ENCODE measurements at regions not wholly inside any gene's neighbourhood (a gene's known extent, or its start where the extent isn't known, plus 50 kb on each side); places are given as distances from the start of the nearest gene placed in this dataset.

- Histone ChIP-seq H3K4me3 (ENCODE audit: low read depth, low read length) (no peak overlapping the region), H3K36me3 (ENCODE audit: control insufficient read depth, insufficient read depth, low read length) (no peaks in the 10 kb centered on the region), H3K27me3 (ENCODE audit: control insufficient read depth, insufficient read depth, low read length) (peaks cover 16% of the 10 kb centered on the region)
- no peak for DNase-seq (ENCODE audit: low read depth)
- TF ChIP-seq CTCF (IDR thresholded peaks at IDR 0.05; ENCODE audit: insufficient read depth, low read length, poor library complexity, severe bottlenecking): no peak
Observed at GRCh38 chr15:70248116-70249025, 150.7 kb upstream of the TLE3 start.

GRCh38 chr15:70247281-70247680 lies 149.6 kb upstream of the TLE3 start:
- Histone ChIP-seq H3K27me3 (ENCODE audit: control insufficient read depth, insufficient read depth, low read length) (peaks cover 7% of the 10 kb centered on the region), H3K36me3 (ENCODE audit: control insufficient read depth, insufficient read depth, low read length) (no peaks in the 10 kb centered on the region), H3K4me3 (ENCODE audit: low read depth, low read length) (no peak overlapping the region)
- no peak for TF ChIP-seq CTCF (IDR thresholded peaks at IDR 0.05; ENCODE audit: insufficient read depth, low read length, poor library complexity, severe bottlenecking)
- DNase-seq (ENCODE audit: low read depth): no peak

GRCh38 chr15:70246623-70247220 lies 149.0 kb upstream of the TLE3 start:
- DNase-seq (ENCODE audit: low read depth): no peak
- H3K36me3 ChIP-seq (ENCODE audit: control insufficient read depth, insufficient read depth, low read length): no peaks in the 10 kb centered on the region
- H3K27me3 ChIP-seq (ENCODE audit: control insufficient read depth, insufficient read depth, low read length): peaks cover 3% of the 10 kb centered on the region
- TF ChIP-seq CTCF (IDR thresholded peaks at IDR 0.05; ENCODE audit: insufficient read depth, low read length, poor library complexity, severe bottlenecking): no peak
- no peak overlapping the region for H3K4me3 ChIP-seq (ENCODE audit: low read depth, low read length)

GRCh38 chr15:70245932-70246622 lies 148.4 kb upstream of the TLE3 start:
- TF ChIP-seq CTCF (IDR thresholded peaks at IDR 0.05; ENCODE audit: insufficient read depth, low read length, poor library complexity, severe bottlenecking): no peak
- Histone ChIP-seq H3K4me3 (ENCODE audit: low read depth, low read length) (no peak overlapping the region), H3K36me3 (ENCODE audit: control insufficient read depth, insufficient read depth, low read length) (no peaks in the 10 kb centered on the region), H3K27me3 (ENCODE audit: control insufficient read depth, insufficient read depth, low read length) (no peaks in the 10 kb centered on the region)
- DNase-seq (ENCODE audit: low read depth): no peak

GRCh38 chr15:70244978-70245542 lies 147.3 kb upstream of the TLE3 start:
- DNase-seq (ENCODE audit: low read depth): no peak
- no peak overlapping the region for H3K4me3 ChIP-seq (ENCODE audit: low read depth, low read length)
- no peak for TF ChIP-seq CTCF (IDR thresholded peaks at IDR 0.05; ENCODE audit: insufficient read depth, low read length, poor library complexity, severe bottlenecking)
- H3K27me3 ChIP-seq (ENCODE audit: control insufficient read depth, insufficient read depth, low read length): no peaks in the 10 kb centered on the region
- no peaks in the 10 kb centered on the region for H3K36me3 ChIP-seq (ENCODE audit: control insufficient read depth, insufficient read depth, low read length)
